Endothelial cell of umbilical vein (primary cell): ENCODE measurements at regions not wholly inside any gene's neighbourhood (a gene's known extent, or its start where the extent isn't known, plus 50 kb on each side); places are given as distances from the start of the nearest gene placed in this dataset.
"Not testable (repeated sequence)": the region's sequence is repeated elsewhere in the genome, so short reads cannot be mapped to it uniquely, and the experiment has no call there.

Source experiments
- EZH2 ChIP-seq: IDR thresholded peaks from 2 replicates; pipeline ENCODE4 v1.6.1; 2012; ENCODE audit warnings: borderline replicate concordance, low read depth, mild to moderate bottlenecking, moderate library complexity, low read length, inconsistent platforms; ENCODE audit not compliant: severe bottlenecking
- FOS ChIP-seq: IDR thresholded peaks from 2 replicates; pipeline ENCODE4 v1.6.1; 2011; ENCODE audit warnings: mild to moderate bottlenecking, low read length, moderate library complexity, borderline replicate concordance; ENCODE audit not compliant: insufficient read depth
- GATA2 ChIP-seq: IDR thresholded peaks from 2 replicates; pipeline ENCODE4 v1.7.0; 2011; ENCODE audit warnings: low read depth, mild to moderate bottlenecking, moderate library complexity, mixed read lengths, low read length; ENCODE audit not compliant: insufficient read length, insufficient read depth
- JUN ChIP-seq: IDR thresholded peaks from 2 replicates; pipeline ENCODE4 v1.6.1; 2011; ENCODE audit warnings: borderline replicate concordance, low read depth; ENCODE audit not compliant: insufficient read length, insufficient read depth
- MYC ChIP-seq: IDR thresholded peaks from one replicate; pipeline ENCODE4 v1.6.1; 2011; ENCODE audit warnings: mild to moderate bottlenecking, low read depth, low read length
- POLR2A ChIP-seq: IDR thresholded peaks from 2 replicates; pipeline ENCODE4 v1.6.1; 2012; ENCODE audit warnings: low read depth, mild to moderate bottlenecking, control low read depth, low read length
- POLR2AphosphoS5 ChIP-seq: IDR thresholded peaks from 2 replicates; pipeline ENCODE4 v1.6.1; 2012; ENCODE audit warnings: low read depth, mild to moderate bottlenecking, control low read depth, low read length, moderate library complexity; ENCODE audit not compliant: insufficient read depth
- TF ChIP-seq, protein P1 (sequence below), 2 donors: IDR thresholded peaks; 1 replicate in 1 of 2; 2 replicates in 1 of 2; pipeline ENCODE4 v1.5.1; 2011; ENCODE audit warnings: low read length in 2 of 2, mild to moderate bottlenecking in 2 of 2, moderate library complexity in 2 of 2, control low read depth in 1 of 2, inconsistent platforms in 1 of 2, low read depth in 1 of 2; ENCODE audit not compliant: insufficient read depth in 1 of 2; ENCODE audit errors: extremely low read depth in 1 of 2
- TF ChIP-seq, protein P2 (sequence below): IDR thresholded peaks from 2 replicates; pipeline ENCODE4 v1.6.1; 2011; ENCODE audit not compliant: insufficient read depth, insufficient read length

- TF ChIP-seq, protein P1, sequence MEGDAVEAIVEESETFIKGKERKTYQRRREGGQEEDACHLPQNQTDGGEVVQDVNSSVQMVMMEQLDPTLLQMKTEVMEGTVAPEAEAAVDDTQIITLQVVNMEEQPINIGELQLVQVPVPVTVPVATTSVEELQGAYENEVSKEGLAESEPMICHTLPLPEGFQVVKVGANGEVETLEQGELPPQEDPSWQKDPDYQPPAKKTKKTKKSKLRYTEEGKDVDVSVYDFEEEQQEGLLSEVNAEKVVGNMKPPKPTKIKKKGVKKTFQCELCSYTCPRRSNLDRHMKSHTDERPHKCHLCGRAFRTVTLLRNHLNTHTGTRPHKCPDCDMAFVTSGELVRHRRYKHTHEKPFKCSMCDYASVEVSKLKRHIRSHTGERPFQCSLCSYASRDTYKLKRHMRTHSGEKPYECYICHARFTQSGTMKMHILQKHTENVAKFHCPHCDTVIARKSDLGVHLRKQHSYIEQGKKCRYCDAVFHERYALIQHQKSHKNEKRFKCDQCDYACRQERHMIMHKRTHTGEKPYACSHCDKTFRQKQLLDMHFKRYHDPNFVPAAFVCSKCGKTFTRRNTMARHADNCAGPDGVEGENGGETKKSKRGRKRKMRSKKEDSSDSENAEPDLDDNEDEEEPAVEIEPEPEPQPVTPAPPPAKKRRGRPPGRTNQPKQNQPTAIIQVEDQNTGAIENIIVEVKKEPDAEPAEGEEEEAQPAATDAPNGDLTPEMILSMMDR (IDR thresholded peaks at IDR 0.05; ENCODE audit: extremely low read depth in 1 of 2, insufficient read depth in 1 of 2, low read depth in 1 of 2, low read length in 2 of 2) = not testable (repeated sequence)
- TF ChIP-seq, protein P2, sequence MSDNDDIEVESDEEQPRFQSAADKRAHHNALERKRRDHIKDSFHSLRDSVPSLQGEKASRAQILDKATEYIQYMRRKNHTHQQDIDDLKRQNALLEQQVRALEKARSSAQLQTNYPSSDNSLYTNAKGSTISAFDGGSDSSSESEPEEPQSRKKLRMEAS = not testable (repeated sequence)
- not testable (repeated sequence) for TF ChIP-seq FOS, POLR2A, EZH2, POLR2AphosphoS5, GATA2, MYC, JUN
Measured at GRCh38 chr4:164141755-164142375, 612.1 kb upstream of the SMIM31 start.
